Suppressor macrophage (primary cell): ENCODE measurements at regions not wholly inside any gene's neighbourhood (a gene's known extent, or its start where the extent isn't known, plus 50 kb on each side); places are given as distances from the start of the nearest gene placed in this dataset.

Source experiments
- DNase-seq, 4 experiments: peaks; one replicate each; pipeline ENCODE4 v3.0.0-alpha.2; 2020 to 2022

DNA sequence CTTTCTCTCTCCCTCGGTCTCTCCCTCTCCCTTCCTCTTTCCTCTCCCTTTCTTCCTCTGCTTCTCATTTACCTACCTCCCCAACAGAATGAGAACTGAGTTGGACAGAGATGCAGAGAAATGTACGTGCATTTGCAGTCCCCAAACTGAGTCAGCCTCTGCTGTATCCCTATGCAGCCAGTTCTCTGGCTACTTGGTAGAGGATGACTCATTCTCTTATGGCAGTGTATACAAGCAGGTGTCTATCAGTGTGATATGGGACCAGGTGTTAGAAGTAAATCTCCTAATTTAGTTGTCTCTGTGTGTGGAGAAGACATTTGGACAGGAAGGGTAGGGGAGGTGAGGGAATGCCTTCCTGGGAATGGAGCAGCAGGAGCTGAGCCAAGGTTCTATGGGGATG, 470.8 kb downstream of the CD109 start:
- no peak for DNase-seq

DNA sequence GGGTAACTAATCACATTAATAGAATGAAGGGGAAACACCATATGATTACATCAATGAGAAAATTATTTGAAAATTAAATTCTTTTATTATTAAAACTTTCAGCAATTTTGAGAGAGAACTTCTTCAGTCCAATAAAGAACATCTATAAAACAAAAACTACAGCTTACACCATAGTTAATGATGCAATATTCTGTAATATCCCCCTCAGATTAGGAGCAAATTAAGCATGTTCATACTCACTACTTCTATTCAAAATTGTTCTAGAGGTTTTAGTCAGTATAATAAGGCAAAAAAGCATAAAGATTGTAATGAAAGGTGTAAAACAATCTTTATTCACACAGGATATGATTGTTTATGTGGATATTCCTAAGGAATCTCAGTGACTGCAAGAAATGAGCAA, 465.4 kb downstream of the CD109 start:
- DNase-seq: no peak

DNA sequence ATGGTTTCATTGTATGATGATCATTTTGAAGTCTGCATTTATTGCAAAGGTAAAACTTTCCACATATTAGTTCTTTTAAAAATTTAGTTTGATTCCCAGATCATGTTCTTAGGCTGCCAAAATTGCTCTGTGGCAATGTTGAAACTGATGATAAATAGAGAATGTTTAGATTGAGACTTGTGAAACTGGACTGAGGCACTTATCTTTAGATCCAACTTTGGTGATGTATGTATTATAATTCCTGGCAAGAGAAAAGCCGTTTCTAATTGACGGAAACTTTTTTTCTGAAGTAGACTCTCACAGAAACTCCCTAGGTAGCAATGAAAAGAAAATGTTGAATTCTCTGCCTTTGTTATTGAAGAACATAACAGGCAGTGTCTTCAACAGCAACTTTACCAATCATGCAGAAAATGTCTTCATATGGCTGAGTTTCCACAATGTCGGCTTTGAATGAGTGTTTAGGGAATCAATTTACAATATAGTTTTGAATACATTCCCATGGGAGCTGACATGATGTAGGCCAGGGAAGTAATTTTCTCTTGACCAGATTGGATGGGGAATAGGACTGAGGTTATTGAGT, 456.2 kb downstream of the CD109 start:
- DNase-seq: no peak

DNA sequence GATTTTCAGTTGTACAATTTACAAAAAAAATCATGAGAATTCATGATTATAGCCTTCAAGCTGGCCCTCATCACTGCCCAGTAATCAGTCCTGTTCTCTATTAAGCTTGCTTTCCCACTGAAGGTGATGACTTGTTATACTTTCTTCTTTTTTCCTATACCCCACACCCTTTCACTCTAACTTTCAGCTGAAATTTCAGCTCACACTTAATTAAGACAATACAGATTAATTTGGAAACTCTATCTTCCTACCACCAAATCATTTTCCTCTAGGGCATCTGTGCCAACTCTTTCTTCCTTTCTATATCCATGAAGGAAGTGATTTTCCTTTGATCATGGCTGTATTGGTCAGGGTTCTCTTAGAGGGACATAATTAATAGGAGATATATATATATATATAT, 449.9 kb downstream of the CD109 start:
- DNase-seq: no peak

DNA sequence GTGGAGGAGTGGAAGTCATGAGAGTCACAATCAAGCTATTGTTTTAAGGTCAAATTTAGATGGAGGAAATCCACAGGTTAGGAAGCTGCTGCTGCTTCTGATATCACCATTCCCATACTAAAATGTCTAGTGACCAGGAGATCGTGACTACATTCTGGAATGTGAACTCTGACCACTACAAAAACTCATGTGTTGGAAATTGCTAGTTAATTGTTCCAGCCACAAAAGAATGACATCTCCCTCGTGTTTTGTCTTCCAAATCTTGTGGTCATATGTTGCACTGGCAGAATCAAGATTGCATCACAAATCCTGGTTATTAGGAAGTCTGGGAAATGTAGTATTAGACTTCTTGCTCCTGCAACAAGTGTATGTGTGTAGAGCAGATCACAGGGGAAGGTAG, 441.9 kb downstream of the CD109 start:
- no peak for DNase-seq

DNA sequence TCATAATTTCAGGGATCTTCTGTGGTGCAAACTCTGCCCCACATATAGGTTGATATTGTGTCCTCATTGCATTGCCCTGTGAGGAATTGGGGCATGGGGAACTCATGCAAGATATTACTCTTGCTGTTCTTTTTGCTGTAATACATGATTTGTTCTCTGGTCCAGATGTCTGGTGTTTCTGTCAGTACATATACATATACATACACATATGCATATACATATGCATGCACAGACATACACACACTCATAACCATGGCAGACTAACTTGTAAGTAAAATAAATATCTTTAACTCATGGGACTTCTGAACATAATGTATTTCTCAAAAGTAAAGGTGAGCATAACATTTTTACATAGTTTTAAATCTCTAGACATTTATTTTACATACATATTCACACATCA, 438.3 kb downstream of the CD109 start:
- DNase-seq: no peak

DNA sequence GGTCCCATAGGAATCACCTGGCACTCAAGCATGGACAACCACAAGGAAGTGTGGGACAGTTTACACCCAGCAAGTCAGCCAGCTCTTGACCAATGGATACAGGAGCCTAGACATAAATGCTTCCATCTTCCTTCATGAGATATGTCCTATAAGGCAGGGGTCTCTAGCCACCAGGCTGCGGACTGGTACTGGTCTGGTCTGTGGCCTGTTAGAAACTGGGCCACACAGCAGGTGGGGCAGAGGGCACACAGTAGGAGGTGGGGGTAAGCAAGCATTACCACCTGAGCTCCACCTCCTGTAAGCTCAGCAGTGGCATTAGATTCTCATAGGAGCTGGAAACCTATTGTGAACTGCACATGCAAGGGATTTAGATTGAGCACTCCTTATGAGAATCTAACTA, 437.1 kb downstream of the CD109 start:
- no peak for DNase-seq

DNA sequence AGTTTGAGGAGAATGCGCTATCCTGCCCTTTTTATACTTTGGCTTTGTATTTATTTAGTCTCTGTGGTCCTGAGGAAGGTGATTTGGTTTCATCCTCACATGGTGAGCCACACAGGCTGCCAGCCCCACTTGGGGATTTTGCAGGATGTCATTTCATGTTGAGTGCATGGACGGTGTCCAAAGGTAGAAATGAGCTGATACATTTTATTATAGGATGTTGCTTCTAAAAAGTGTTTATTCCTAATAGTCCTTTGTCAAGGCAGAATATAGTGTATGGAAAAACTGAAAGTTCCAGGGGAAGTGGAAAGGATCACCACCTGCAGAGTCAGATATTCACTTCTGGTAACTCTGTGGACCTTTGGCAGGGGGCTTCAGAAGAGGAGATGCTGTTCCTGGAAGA, 434.6 kb downstream of the CD109 start:
- DNase-seq: no peak

DNA sequence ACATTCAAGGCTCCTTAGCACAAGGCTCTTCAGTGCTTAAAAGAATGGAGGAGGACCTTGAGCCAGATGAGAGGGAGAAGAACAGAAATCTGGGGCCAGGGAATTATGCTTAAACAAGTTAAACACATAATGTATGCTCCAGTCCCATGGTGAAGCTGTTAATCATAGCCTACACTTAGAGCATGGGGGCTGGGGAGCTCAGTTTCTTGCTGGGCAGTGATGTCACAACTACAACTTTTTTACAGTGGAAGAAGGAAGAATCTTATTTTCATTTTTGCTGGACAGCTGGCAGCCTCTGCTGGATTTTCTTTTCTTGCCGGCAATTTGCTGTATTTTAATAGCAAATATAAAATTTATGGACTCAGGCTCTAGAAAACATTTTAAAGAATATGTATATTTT, 432.5 kb downstream of the CD109 start:
- DNase-seq: no peak

DNA sequence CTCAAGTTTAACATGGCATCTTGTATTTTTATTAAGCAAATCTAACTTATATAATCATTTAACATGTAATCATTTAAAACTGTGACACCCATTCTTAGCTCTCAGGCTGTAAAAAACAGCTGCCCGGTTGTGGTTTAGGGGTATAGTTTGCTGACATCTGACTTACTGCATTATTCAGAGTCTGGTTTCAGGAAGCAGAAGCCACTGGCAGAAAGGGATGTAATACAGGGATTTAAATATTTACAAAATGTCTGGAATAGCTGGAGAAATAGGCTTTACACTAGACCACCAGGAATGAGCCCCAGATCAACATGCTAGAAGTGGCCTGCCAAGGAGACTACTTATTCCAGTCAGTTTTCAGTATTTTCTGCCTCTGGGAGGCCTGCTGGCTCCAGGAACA, 421.1 kb downstream of the CD109 start:
- DNase-seq: no peak

DNA sequence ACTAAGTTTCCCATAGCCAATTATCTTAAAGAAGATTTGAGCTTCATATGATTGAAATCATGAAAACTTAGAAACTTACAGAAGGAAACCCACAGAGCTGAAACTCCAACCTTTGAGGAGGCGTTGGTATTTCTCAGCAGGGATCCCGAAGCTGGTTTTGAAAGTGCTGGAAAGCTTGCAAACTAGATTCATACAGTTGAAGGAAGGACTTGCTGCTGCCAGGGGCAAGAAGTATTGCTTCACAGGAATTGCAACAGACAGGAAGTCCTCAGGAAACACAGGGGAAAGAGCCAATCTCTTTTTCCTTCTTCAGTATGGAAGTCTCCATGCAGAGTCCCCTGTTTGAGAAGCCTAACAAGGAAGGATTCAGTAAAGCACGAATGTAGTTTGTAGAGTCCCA, 419.7 kb downstream of the CD109 start:
- peak in 2 of 4 experiments; percentile 4 for DNase-seq

DNA sequence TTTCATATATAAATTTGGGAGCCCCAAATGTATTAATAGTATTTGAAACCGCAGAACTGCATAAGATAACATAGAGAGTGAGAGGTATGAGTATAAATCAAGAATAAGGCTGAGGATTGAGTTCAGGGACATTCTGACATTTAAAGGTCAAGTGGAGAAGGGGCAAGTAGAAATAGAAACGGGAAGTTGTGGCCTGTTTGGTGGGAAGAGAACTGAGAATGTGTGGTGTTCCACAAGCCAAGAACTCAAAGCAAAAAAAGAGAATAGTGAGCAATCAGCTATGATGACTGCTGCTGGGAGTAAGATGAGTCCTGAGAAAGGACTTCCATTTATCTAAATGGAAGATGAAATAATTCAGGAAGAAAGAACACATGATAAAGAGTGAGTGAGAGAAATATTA, 418.4 kb downstream of the CD109 start:
- DNase-seq: peak; percentile 7 to 54 (median 28)

DNA sequence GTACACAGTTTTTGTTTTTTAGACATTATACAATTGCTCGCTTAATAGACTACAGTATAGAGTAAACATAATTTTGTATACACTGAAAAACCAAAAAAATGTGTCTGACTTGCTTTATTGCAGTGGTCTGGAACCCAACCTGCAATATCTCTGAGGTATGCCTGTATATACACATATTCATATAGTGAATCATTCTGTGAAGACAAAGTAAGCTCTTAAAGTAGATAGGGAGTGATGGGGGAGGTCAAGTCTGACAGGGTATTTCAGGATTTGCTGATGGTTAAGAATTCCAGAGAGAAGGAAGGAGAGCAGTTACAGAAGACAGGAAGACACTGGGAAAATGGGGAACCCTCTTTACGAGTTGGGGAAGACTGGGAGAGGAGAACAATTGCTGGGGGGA, 417.9 kb downstream of the CD109 start:
- DNase-seq: no peak

DNA sequence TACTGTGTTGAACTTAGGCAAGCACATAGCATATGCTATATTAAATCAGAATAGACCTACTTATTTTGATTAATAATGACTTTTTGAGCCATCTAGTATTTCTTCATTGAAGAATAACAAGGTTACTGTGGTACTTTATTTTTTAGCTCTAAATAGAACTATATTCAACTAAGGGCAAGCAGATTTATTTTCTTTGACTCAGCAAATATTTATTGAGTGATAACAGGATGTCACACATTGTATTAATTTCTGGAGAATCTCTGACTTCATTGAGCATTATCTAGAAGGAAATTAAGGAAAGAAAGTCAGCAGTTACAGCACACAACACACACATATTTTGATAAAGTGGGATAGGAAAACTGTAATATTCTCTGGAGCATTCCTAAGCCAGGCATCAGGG, 407.4 kb downstream of the CD109 start:
- no peak for DNase-seq

DNA sequence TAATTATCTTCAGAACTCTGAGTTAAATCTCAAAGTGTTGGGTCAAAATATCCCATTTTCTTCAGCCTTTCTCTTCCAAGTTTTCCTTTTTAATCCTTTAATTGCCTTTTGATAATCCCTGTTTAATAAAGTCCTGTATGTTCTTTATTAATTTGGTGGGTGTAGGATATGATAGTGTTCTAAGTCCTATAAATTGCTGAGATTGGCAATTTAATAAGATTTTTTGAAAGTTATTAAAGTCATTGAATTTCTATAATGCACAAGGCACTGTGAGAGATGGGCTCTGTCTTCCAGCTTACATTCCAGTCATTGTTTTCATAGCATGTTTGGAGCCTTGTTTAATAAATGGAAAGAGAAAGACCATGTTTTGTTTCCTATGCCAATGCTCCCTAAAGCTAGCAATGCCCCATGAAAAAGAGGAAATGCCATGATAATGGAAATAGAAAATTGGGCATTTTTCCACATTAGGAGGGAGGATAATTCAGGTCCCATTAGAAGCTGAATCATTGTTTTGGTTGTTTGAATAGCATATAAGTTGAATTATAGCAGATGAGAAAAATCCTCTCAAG, 404.8 kb downstream of the CD109 start:
- DNase-seq: no peak

DNA sequence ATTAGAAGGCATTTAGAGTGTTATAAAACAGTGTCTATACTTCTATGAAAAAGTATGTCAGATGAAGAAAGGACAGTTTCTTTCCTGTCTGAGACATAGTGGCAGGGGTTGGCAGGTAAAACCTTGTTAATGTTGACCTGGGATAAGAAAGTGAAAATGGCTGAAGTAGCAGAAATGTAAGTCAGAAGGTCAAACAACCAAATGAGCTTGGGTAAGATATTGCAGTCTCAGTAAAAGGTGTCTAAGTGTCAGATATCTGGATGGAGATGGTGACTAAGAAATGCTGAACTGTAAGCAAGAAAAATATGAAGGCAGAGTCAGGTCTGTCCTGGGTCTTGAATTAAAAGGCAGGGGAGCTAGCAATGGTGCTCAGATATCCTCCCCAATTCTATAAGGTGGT, 400.3 kb downstream of the CD109 start:
- DNase-seq: no peak

DNA sequence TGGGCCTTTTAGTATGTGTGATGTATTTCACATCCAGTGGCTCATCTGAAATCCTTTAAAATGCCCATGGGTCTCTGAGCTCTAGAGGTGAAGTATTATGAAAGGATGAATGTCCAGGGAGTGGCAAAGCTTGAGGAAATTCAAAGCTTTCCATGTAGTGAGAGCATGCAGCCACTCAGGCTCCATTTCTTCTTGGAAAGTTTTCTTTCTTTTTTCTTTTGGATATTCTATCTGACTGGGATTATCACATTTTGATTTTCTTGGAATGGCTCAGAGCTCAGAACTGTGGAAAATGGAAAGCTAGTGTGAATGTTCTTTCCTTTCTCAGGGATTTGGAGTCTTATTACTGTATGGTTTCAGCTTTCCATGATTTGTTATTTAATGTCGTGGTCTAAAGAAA, 397.4 kb downstream of the CD109 start:
- no peak for DNase-seq

DNA sequence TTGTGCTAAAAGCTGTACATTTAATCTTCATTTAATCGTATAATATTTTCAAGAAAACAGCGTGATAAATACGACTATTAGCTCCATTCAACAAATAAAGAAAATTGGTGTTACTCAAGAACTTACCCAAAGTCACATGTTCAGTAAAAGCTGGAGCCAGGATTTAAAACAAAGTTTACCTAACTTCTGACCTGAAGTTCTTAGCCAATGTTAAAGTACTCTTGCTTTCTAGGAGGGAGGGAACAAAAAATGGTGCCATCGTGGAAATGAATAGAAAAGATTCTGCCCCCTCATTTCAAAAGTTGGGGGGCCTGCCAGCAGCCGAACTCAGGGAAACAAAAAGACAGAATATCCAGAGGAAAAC, 395.8 kb downstream of the CD109 start:
- DNase-seq: no peak

DNA sequence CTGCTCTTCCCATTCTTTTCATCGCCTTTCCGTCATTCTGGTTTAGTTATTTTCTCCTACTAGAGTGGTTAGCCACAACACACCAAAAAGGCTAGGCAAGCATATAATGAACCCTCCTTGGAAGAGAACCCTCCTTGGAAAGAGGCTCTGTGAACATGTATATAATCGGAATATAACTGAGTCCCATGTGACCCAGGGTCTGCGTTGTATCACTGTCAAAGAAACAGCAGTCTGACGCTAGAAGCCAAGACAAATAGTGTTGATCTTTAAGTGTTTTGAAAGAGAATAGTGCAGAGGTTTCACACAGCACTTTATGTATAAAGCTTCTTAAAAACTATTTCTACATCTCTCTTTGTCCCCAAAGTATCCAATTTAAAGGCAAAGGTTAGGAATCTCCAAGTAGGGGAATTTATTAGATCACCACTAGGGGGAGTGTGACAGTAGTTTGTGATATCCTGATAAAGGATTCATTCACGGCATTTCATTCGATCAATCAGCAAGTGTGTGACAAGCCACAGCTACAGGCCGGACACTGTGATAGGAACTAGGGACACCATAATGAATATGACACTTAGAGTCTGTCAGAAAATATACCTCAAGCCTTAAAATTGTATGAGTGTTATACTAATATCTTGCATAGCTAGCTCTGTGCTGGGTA, 395.3 kb downstream of the CD109 start:
- DNase-seq: peak; percentile 9 to 73 (median 34)

DNA sequence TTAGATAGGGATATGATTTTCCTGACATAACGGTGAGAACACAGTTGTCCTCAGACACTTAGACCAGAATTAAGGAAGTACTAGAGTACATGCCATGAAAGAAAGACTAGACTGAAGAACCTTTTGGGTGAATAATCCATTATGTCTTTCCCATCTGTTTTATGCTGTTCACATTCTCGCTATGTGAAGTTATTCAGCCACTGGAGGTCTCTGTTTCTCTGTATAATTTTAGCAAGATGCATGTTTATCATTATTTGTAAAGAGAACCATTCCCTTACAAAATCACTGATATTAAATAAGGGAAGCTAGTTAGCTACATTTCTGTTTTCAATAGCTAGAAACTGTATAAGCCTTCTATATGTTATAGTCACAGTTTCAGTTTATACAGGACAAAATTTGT, 391.9 kb downstream of the CD109 start:
- DNase-seq: peak in 1 of 4 experiments; percentile 1

DNA sequence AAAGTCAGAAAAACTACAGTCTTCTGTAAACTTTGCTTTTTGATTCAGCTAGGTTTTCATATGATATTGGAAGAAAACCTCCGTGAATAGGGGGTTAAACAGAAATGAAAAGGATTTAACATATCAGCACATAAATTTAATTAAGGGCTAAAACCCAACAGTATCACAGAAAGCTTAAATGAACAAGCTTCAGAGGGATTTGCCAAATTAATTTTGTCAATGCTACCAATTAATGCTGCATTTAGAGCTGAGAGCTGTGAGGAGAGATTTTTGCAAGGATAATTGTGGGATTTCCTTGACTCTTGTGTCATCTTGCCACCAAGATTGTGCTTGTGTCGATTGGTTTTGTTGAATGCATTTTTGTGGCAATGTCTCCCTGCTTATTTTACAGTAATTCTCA, 379.9 kb downstream of the CD109 start:
- DNase-seq: no peak

DNA sequence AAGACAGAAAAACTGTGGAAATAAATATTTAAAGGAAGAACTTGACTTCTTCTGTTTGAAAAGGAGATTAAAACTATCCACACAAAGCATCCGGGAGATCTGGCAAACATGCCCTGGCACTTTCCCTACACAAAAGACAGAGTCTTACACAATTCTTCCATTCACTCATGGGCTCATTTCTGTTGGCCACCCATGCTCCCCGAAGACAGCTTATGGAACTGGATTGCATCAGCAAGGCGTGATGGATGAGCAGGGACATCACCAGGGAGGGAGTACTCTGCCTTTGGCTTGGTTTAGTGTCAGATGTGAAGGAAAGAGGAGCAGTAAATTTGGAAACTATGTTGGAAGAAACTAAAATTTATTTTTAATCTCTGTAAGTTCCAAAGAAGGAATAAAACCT, 379.3 kb downstream of the CD109 start:
- no peak for DNase-seq

DNA sequence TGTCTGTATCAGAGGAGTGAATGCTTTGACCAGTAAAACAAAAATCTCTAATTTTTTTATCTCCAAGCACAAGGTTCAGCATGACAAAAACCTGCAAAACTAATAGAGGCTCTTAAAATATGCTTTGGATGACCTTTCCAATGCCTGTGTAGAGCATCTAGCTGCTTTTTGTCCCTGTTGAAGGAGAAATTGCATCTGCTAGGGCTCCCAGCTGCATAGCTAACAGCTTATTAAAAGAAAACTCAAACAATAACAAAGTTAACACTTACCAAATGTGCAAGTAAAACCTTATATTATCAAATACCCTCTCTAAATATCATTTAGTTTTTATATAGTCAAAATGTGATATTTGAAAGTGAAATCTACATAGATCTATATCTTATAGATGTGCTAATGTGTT, 378.6 kb downstream of the CD109 start:
- DNase-seq: no peak

DNA sequence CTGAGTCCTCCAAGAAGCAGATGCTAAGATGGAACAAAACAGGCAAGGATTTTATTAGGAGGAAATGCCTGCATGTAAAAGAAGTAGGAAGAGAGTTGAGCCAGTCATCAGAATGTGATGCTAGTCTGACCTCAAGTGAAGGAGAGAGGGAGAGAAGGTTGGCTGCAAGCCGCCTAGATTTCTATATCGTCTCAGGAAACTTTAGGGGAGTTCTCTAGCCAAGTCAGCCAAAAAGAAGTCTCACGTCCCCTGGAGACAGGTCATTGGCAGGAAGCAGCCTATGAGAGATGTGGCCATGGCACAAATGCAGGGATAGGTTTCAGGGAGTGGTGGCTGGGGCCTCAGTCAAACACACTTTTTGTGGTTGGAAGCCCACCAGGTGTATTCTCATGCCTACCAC, 378.0 kb downstream of the CD109 start:
- no peak for DNase-seq

DNA sequence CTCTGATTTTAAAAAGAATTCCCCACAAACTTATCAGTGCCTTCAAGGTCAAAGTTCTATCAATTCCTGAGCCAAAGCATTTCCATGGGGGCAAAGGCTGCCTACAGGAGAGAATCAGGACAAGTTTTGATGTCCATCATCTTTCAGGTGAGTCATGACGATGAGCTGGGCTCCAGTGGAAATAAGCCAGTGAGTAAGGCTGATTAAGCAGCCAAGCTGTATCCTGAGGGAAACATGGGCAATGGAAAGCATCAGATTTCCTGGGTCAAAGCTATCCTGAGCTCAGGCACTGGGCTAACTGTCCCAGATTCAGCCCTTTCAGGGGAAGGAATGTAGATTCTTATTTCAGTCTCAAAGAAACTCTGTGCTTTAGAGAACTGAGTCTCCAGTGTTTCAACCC, 377.4 kb downstream of the CD109 start:
- DNase-seq: no peak
